Gastroesophageal sphincter (tissue), 4 donors: ENCODE measurements at regions not wholly inside any gene's neighbourhood (a gene's known extent, or its start where the extent isn't known, plus 50 kb on each side); places are given as distances from the start of the nearest gene placed in this dataset.

Source experiments
- ATAC-seq: fragments of 150-250 bp; one replicate; pipeline ENCODE4 v1.9.1; 2016; ENCODE audit warnings: mild to moderate bottlenecking, moderate library complexity
- H3K27ac ChIP-seq, 4 donors: fragments of 200-600 bp; sonication (generic) in 3 of 4; 1 replicate in 3 of 4; 2 replicates in 1 of 4; pipeline ENCODE4 v1.5.1; 2016 to 2019
- H3K27me3 ChIP-seq: fragments of 200-600 bp; sonication (generic); one replicate; pipeline ENCODE4 v1.5.1; 2019
- H3K36me3 ChIP-seq, 2 donors: fragments of 200-600 bp; sonication (generic); one replicate each; pipeline ENCODE4 v1.5.1; 2019; ENCODE audit warnings: control low read depth in 1 of 2
- H3K4me1 ChIP-seq, 3 donors: fragments of 200-600 bp; sonication (generic); 1 replicate in 2 of 3; 2 replicates in 1 of 3; pipeline ENCODE4 v1.5.1; 2016 to 2019; ENCODE audit warnings: control low read depth in 2 of 3
- H3K4me3 ChIP-seq, 2 donors: fragments of 200-600 bp; sonication (generic); one replicate each; pipeline ENCODE4 v1.5.1; 2019; ENCODE audit warnings: mild to moderate bottlenecking in 1 of 2, moderate library complexity in 1 of 2
- H3K9me3 ChIP-seq, 3 donors: fragments of 200-600 bp; sonication (generic); one replicate each; pipeline ENCODE4 v1.5.1; 2017 to 2019; ENCODE audit warnings: control low read depth in 2 of 3
- CTCF ChIP-seq, 4 experiments: fragments of 200-600 bp in 2 of 4; fragments of 450-650 bp in 2 of 4; sonication (generic) in 1 of 4; IDR thresholded peaks; one replicate each; pipeline ENCODE4 v1.5.1; 2017 to 2019; ENCODE audit warnings: antibody characterized with exemption in 4 of 4, mild to moderate bottlenecking in 2 of 4, moderate library complexity in 2 of 4
- EP300 ChIP-seq: sonication (generic); formaldehyde crosslinking; IDR thresholded peaks from one replicate; pipeline ENCODE4 v1.6.1; 2017; ENCODE audit warnings: antibody characterized with exemption, mild to moderate bottlenecking
- POLR2A ChIP-seq, 2 donors: fragments of 450-650 bp; IDR thresholded peaks; one replicate each; pipeline ENCODE4 v1.6.1; 2017; ENCODE audit warnings: antibody characterized with exemption in 2 of 2, mild to moderate bottlenecking in 2 of 2, moderate library complexity in 1 of 2
- POLR2AphosphoS5 ChIP-seq: sonication (generic); formaldehyde crosslinking; IDR thresholded peaks from one replicate; pipeline ENCODE4 v1.6.1; 2017; ENCODE audit warnings: antibody characterized with exemption
- WGBS, 2 donors: methylation state at CpG; one replicate each; pipeline ENCODE4 v1.1.5; 2018; ENCODE audit warnings: low coverage in 1 of 2; 5-methylcytosine and 5-hydroxymethylcytosine counted together

DNA sequence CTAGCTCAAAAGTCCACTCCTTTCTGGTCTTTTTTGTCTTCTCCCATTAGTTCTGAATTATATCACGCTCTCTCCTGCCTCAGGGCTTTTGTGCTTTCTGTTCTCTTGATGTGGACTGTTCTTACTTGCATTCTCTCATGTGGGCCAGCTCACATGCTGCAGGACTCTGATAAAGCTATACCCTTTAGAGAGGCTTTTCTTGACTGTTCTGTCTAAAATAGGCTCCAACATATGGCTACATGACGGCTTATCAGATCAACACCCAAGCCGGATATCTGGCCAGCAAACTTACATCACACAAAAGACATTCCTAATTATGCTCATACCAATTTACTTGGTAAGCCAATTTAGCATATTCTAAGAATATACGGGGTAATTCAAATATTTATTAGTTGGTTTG is 1494.5 kb downstream of the TECRL start:
- whole genome bisulfite sequencing, 2 donors = 74 to 93% methylated on average over 3 to 4 of the region's 4 CpGs
- no peak for ATAC-seq
- Histone ChIP-seq H3K4me3 (no peak overlapping the region), H3K27ac (no peak overlapping the region), H3K9me3 (no peaks in the 10 kb centered on the region), H3K36me3 (no peaks in the 10 kb centered on the region), H3K4me1 (no peaks in the 10 kb centered on the region), H3K27me3 (no peaks in the 10 kb centered on the region)
- no peak for TF ChIP-seq CTCF (IDR thresholded peaks at IDR 0.05)
- TF ChIP-seq EP300 = no peak
- TF ChIP-seq POLR2AphosphoS5 = no peak
- no peak for TF ChIP-seq POLR2A (IDR thresholded peaks at IDR 0.05)

- H3K27me3 ChIP-seq = no peaks in the 10 kb centered on the region
- no peaks in the 10 kb centered on the region for H3K4me1 ChIP-seq
- ATAC-seq = no peak
- H3K4me3 ChIP-seq = no peak overlapping the region
- H3K36me3 ChIP-seq = no peaks in the 10 kb centered on the region
- no peak overlapping the region for H3K27ac ChIP-seq
- no peaks in the 10 kb centered on the region for H3K9me3 ChIP-seq
- TF ChIP-seq POLR2A (IDR thresholded peaks at IDR 0.05) (no peak), EP300 (no peak), CTCF (IDR thresholded peaks at IDR 0.05) (no peak), POLR2AphosphoS5 (no peak)
- WGBS, 2 donors = 43 to 59% methylated on average over 1 of the region's 1 CpG
Measured at GRCh38 chr4:62913065-62913464, 1496.2 kb downstream of the TECRL start.

GRCh38 chr4:62912531-62912930 is 1496.7 kb downstream of the TECRL start:
- no peaks in the 10 kb centered on the region for H3K9me3 ChIP-seq
- 18% methylated on average over 1 of the region's 1 CpG; no CpG with 5 or more reads in 1 of the 2 donors for WGBS, 2 donors
- no peak for TF ChIP-seq POLR2AphosphoS5
- no peak for TF ChIP-seq POLR2A (IDR thresholded peaks at IDR 0.05)
- no peak for TF ChIP-seq CTCF (IDR thresholded peaks at IDR 0.05)
- no peak for TF ChIP-seq EP300
- ATAC-seq = no peak
- no peaks in the 10 kb centered on the region for H3K27me3 ChIP-seq
- no peaks in the 10 kb centered on the region for H3K36me3 ChIP-seq
- H3K27ac ChIP-seq = no peak overlapping the region
- no peak overlapping the region for H3K4me3 ChIP-seq
- H3K4me1 ChIP-seq = no peaks in the 10 kb centered on the region

DNA sequence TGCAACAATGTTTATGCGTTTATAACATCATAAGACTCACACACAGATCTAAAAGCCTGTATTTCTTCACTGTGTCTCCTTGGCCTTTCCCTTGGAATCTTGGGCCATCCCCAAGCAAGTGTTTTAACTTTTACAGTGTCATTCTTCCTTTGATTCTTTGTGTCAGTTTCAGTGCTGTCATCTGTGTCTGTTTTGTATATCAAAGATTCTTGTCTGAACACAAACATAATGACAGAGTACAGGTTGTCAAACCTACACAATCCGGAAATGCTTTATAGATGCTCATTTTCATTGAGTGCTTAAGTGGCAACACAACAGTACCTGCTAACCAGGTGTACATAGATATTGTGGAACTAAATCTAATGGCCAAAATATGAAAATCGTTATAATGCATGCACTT is 1500.0 kb downstream of the TECRL start:
- Histone ChIP-seq H3K4me1 (no peaks in the 10 kb centered on the region), H3K4me3 (no peak overlapping the region), H3K36me3 (no peaks in the 10 kb centered on the region), H3K27ac (no peak overlapping the region), H3K27me3 (no peaks in the 10 kb centered on the region), H3K9me3 (no peaks in the 10 kb centered on the region)
- no peak for ATAC-seq
- TF ChIP-seq CTCF (IDR thresholded peaks at IDR 0.05) (no peak), POLR2A (IDR thresholded peaks at IDR 0.05) (no peak), POLR2AphosphoS5 (no peak), EP300 (no peak)
- 76 to 90% methylated on average over 3 of the region's 3 CpGs for WGBS, 2 donors

GRCh38 chr4:62901101-62901500 is 1508.1 kb downstream of the TECRL start:
- H3K4me1 ChIP-seq = no peaks in the 10 kb centered on the region
- H3K36me3 ChIP-seq = no peaks in the 10 kb centered on the region
- no peak overlapping the region for H3K27ac ChIP-seq
- TF ChIP-seq POLR2AphosphoS5 (no peak), POLR2A (IDR thresholded peaks at IDR 0.05) (no peak), CTCF (IDR thresholded peaks at IDR 0.05) (no peak), EP300 (no peak)
- H3K9me3 ChIP-seq = no peaks in the 10 kb centered on the region
- ATAC-seq = no peak
- no peaks in the 10 kb centered on the region for H3K27me3 ChIP-seq
- no peak overlapping the region for H3K4me3 ChIP-seq
- WGBS, 2 donors = 80 to 100% methylated on average over 2 of the region's 2 CpGs
